H9 (cell line): ENCODE measurements at regions not wholly inside any gene's neighbourhood (a gene's known extent, or its start where the extent isn't known, plus 50 kb on each side); places are given as distances from the start of the nearest gene placed in this dataset.

ENCODE experiments used
- DNase-seq: peaks from one replicate; pipeline ENCODE4 v3.0.0-alpha.2; 2017
- H2AFZ ChIP-seq: one replicate; pipeline ENCODE4 v1.6.1; 2013; ENCODE audit warnings: mild to moderate bottlenecking, low read length, control low read depth, moderate library complexity
- H2AK5ac ChIP-seq: 2 replicates; pipeline ENCODE4 v1.6.1; 2013; ENCODE audit warnings: low read length, control low read depth, mixed read lengths; ENCODE audit not compliant: insufficient read length
- H2BK120ac ChIP-seq: one replicate; pipeline ENCODE4 v1.6.1; 2013; ENCODE audit warnings: low read depth, mild to moderate bottlenecking, low read length, control low read depth, inconsistent platforms; ENCODE audit not compliant: poor library complexity, severe bottlenecking
- H2BK12ac ChIP-seq: 2 replicates; pipeline ENCODE4 v1.6.1; 2013; ENCODE audit warnings: low read length, control low read depth, mixed read lengths, low read depth; ENCODE audit not compliant: insufficient read length
- H2BK15ac ChIP-seq: 2 replicates; pipeline ENCODE4 v1.6.1; 2013; ENCODE audit warnings: low read depth, low read length, control low read depth
- H2BK20ac ChIP-seq: one replicate; pipeline ENCODE4 v1.6.1; 2013; ENCODE audit warnings: low read depth, mild to moderate bottlenecking, low read length, control low read depth, inconsistent platforms; ENCODE audit not compliant: poor library complexity, severe bottlenecking
- H2BK5ac ChIP-seq: 2 replicates; pipeline ENCODE4 v1.6.1; 2013; ENCODE audit warnings: low read length, control low read depth, mixed read lengths; ENCODE audit not compliant: insufficient read length
- H3K14ac ChIP-seq: 2 replicates; pipeline ENCODE4 v1.6.1; 2013; ENCODE audit warnings: low read length, control low read depth; ENCODE audit not compliant: insufficient read depth
- H3K18ac ChIP-seq: 2 replicates; pipeline ENCODE4 v1.6.1; 2013; ENCODE audit warnings: low read depth, mild to moderate bottlenecking, mixed read lengths, low read length, control low read depth; ENCODE audit not compliant: insufficient read length
- H3K23ac ChIP-seq: 2 replicates; pipeline ENCODE4 v1.6.1; 2013; ENCODE audit warnings: low read length, control low read depth, mixed read lengths, low read depth; ENCODE audit not compliant: insufficient read length
- H3K23me2 ChIP-seq: 2 replicates; pipeline ENCODE4 v1.6.1; 2013; ENCODE audit warnings: low read depth, mild to moderate bottlenecking, mixed read lengths, low read length, control low read depth; ENCODE audit not compliant: insufficient read length, poor library complexity, severe bottlenecking
- H3K27ac ChIP-seq: 2 replicates; pipeline ENCODE4 v1.5.1; 2013; ENCODE audit warnings: low read length, control low read depth, mixed read lengths, low read depth; ENCODE audit not compliant: insufficient read length
- H3K27me3 ChIP-seq: 2 replicates; pipeline ENCODE4 v1.6.1; 2013; ENCODE audit warnings: low read length, control low read depth, inconsistent platforms; ENCODE audit not compliant: insufficient read depth
- H3K4ac ChIP-seq: 2 replicates; pipeline ENCODE4 v1.6.1; 2013; ENCODE audit warnings: low read depth, mild to moderate bottlenecking, control low read depth, inconsistent platforms, low read length, moderate library complexity
- H3K4me1 ChIP-seq: 2 replicates; pipeline ENCODE4 v1.6.1; 2013; ENCODE audit warnings: low read length, control low read depth, inconsistent platforms; ENCODE audit not compliant: insufficient read depth
- H3K4me2 ChIP-seq: 2 replicates; pipeline ENCODE4 v1.6.1; 2013; ENCODE audit warnings: low read length, control low read depth, mixed read lengths; ENCODE audit not compliant: insufficient read length, insufficient read depth
- H3K56ac ChIP-seq: 2 replicates; pipeline ENCODE4 v1.6.1; 2013; ENCODE audit warnings: low read depth, mild to moderate bottlenecking, mixed read lengths, low read length, control low read depth; ENCODE audit not compliant: insufficient read length
- H3K79me1 ChIP-seq: 2 replicates; pipeline ENCODE4 v1.6.1; 2013; ENCODE audit warnings: low read depth, mild to moderate bottlenecking, moderate library complexity, low read length, control low read depth, inconsistent platforms; ENCODE audit not compliant: insufficient read depth, poor library complexity, severe bottlenecking
- H3K79me2 ChIP-seq: 2 replicates; pipeline ENCODE4 v1.6.1; 2013; ENCODE audit warnings: low read length, control low read depth, inconsistent platforms; ENCODE audit not compliant: insufficient read depth
- H3K9ac ChIP-seq: 2 replicates; pipeline ENCODE4 v1.6.1; 2013; ENCODE audit warnings: low read length, control low read depth, mixed read lengths; ENCODE audit not compliant: insufficient read length; ENCODE audit errors: extremely low read depth
- H3K9me3 ChIP-seq: one replicate; pipeline ENCODE4 v1.6.1; 2013; ENCODE audit warnings: low read depth, low read length, inconsistent platforms; ENCODE audit not compliant: control insufficient read depth
- H3T11ph ChIP-seq: one replicate; pipeline ENCODE4 v1.6.1; 2013; ENCODE audit warnings: mild to moderate bottlenecking, low read length, control low read depth, inconsistent platforms
- H4K20me1 ChIP-seq: one replicate; pipeline ENCODE4 v1.6.1; 2013; ENCODE audit not compliant: control insufficient read depth, insufficient read length, insufficient read depth
- H4K5ac ChIP-seq: 2 replicates; pipeline ENCODE4 v1.6.1; 2013; ENCODE audit warnings: low read depth, mild to moderate bottlenecking, mixed read lengths, low read length, control low read depth; ENCODE audit not compliant: insufficient read length
- H4K8ac ChIP-seq: replicated peaks from 2 replicates; pipeline ENCODE4 v1.6.1; 2013; ENCODE audit warnings: low read length, control low read depth, mixed read lengths, low read depth; ENCODE audit not compliant: insufficient read length
- H4K91ac ChIP-seq: 2 replicates; pipeline ENCODE4 v1.6.1; 2013; ENCODE audit warnings: low read depth, mild to moderate bottlenecking, moderate library complexity, mixed read lengths, low read length, control low read depth; ENCODE audit not compliant: insufficient read length
- H3K27ac Mint-ChIP-seq, 3 experiments: 2 replicates in 2 of 3; 3 replicates in 1 of 3; pipeline ENCODE4 v1.8.0; 2020 to 2021; ENCODE audit warnings: mixed read lengths in 3 of 3, mild to moderate bottlenecking in 1 of 3, moderate library complexity in 1 of 3
- H3K27me3 Mint-ChIP-seq: 2 replicates; pipeline ENCODE4 v1.8.0; 2021; ENCODE audit warnings: low read depth, mild to moderate bottlenecking, moderate library complexity, mixed read lengths
- H3K36me3 Mint-ChIP-seq, 3 experiments: 2 replicates in 2 of 3; 3 replicates in 1 of 3; pipeline ENCODE4 v1.8.0; 2020 to 2021; ENCODE audit warnings: low read depth in 3 of 3, mixed read lengths in 3 of 3; ENCODE audit not compliant: insufficient read depth in 1 of 3
- H3K4me1 Mint-ChIP-seq, 2 experiments: 2 replicates each; pipeline ENCODE4 v1.8.0; 2020; ENCODE audit warnings: mixed read lengths in 2 of 2
- H3K4me3 Mint-ChIP-seq, 2 experiments: 2 replicates in 1 of 2; 3 replicates in 1 of 2; pipeline ENCODE4 v1.8.0; 2020 to 2021; ENCODE audit warnings: mild to moderate bottlenecking in 2 of 2, mixed read lengths in 2 of 2, moderate library complexity in 1 of 2
- H3K9me3 Mint-ChIP-seq, 2 experiments: 2 replicates in 1 of 2; 3 replicates in 1 of 2; pipeline ENCODE4 v1.8.0; 2020; ENCODE audit warnings: mild to moderate bottlenecking in 2 of 2, mixed read lengths in 2 of 2, moderate library complexity in 1 of 2
- WGBS: extraction: QIAGEN DNeasy Blood & Tissue Kit; methylation state at CpG from one replicate; pipeline ENCODE4 v1.1.7; 2013; ENCODE audit warnings: missing lambda C conversion rate, low lambda C conversion rate, mixed read lengths; ENCODE audit not compliant: insufficient read length; ENCODE audit errors: extremely low coverage; 5-methylcytosine and 5-hydroxymethylcytosine counted together
- TF ChIP-seq, protein P1 (sequence below): fragments of 200-600 bp; sonication (generic); conservative IDR thresholded peaks from 3 replicates; pipeline ENCODE4 v1.8.0; 2021; ENCODE audit warnings: antibody characterized with exemption, mild to moderate bottlenecking

DNA sequence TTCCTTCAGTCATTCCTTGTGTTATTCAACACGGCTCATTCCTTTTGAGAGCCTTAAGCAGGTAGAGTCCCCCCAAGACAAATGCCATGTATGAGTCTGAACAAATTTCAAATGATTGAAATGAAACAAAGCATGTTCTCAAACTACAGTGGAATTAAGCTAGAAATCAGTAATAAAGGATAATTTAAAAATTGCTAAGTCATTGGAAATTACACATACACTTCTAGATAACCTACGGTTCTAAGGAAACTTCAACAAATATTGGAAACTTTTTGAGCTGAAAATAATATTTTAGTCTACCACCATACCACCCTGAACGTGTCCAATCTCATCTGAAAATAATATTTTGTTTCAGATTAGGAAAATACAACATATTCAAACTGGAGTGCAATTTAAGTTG, 71.8 kb upstream of the UGP2 start:
- Mint-ChIP-seq H3K4me1 (peaks cover 18 to 19% of the 10 kb centered on the region in 2 experiments), H3K36me3 (peaks cover 8 to 22% (median 10%) of the 10 kb centered on the region in 3 experiments; a peak in 6 of 7 replicates), H3K27ac (no peak overlapping the region), H3K27me3 (no peaks in the 10 kb centered on the region), H3K9me3 (peaks cover 16 to 20% of the 10 kb centered on the region in 2 experiments), H3K4me3 (no peak overlapping the region)
- Histone ChIP-seq H3K14ac (no peak overlapping the region), H2BK5ac (no peak overlapping the region), H3K79me2 (no peaks in the 10 kb centered on the region), H3K9ac (no peak overlapping the region), H2BK15ac (no peak overlapping the region), H4K8ac (no peak overlapping the region), H4K91ac (no peak overlapping the region), H3K79me1 (no peaks in the 10 kb centered on the region), H3K4ac (no peak overlapping the region), H3K23me2 (no peaks in the 10 kb centered on the region), H3K4me1 (peaks cover 3% of the 10 kb centered on the region; the same call in 1 of the 2 replicates), H3K27me3 (no peaks in the 10 kb centered on the region), H3T11ph (no peak overlapping the region), H3K9me3 (no peaks in the 10 kb centered on the region), H2BK12ac (no peak overlapping the region), H4K20me1 (no peaks in the 10 kb centered on the region), H3K27ac (no peak overlapping the region), H2BK120ac (no peak overlapping the region), H3K4me2 (no peak overlapping the region), H2AK5ac (no peak overlapping the region), H2AFZ (no peak overlapping the region), H2BK20ac (no peak overlapping the region), H3K56ac (no peak overlapping the region), H3K23ac (no peak overlapping the region), H4K5ac (no peak overlapping the region), H3K18ac (no peak overlapping the region)
- no peak for DNase-seq
- WGBS = no CpG with 5 or more reads among the region's 3 CpGs
- TF ChIP-seq, protein P1, sequence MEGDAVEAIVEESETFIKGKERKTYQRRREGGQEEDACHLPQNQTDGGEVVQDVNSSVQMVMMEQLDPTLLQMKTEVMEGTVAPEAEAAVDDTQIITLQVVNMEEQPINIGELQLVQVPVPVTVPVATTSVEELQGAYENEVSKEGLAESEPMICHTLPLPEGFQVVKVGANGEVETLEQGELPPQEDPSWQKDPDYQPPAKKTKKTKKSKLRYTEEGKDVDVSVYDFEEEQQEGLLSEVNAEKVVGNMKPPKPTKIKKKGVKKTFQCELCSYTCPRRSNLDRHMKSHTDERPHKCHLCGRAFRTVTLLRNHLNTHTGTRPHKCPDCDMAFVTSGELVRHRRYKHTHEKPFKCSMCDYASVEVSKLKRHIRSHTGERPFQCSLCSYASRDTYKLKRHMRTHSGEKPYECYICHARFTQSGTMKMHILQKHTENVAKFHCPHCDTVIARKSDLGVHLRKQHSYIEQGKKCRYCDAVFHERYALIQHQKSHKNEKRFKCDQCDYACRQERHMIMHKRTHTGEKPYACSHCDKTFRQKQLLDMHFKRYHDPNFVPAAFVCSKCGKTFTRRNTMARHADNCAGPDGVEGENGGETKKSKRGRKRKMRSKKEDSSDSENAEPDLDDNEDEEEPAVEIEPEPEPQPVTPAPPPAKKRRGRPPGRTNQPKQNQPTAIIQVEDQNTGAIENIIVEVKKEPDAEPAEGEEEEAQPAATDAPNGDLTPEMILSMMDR = no peak
